Activated naive CD4-positive, alpha-beta T cell treated with anti-CD3 and anti-CD28 coated beads for 36 hours (primary cell): ENCODE measurements at regions not wholly inside any gene's neighbourhood (a gene's known extent, or its start where the extent isn't known, plus 50 kb on each side); places are given as distances from the start of the nearest gene placed in this dataset.
A peak's percentile ranks its signal among the peaks of the same experiment; 100 is the strongest.

Experiments
- CTCF ChIA-PET: fragments of 350-600 bp; sonication (Branson Sonifier 250); formaldehyde crosslinking; loops from one replicate; lab custom pipeline; 2021; ENCODE audit warnings: antibody characterized with exemption; lab: Charles Lee
- DNase-seq: peaks from one replicate; pipeline ENCODE4 v3.0.0-alpha.2; 2020
- H3K27ac Mint-ChIP-seq: one replicate; pipeline ENCODE4 v1.8.0; 2021; ENCODE audit warnings: mild to moderate bottlenecking, mixed read lengths
- H3K27me3 Mint-ChIP-seq: one replicate; pipeline ENCODE4 v1.8.0; 2021; ENCODE audit warnings: low read depth, mixed read lengths
- H3K36me3 Mint-ChIP-seq: one replicate; pipeline ENCODE4 v1.8.0; 2021; ENCODE audit warnings: low read depth, mixed read lengths
- H3K4me1 Mint-ChIP-seq: one replicate; pipeline ENCODE4 v1.8.0; 2021; ENCODE audit warnings: low read depth, mixed read lengths
- H3K4me3 Mint-ChIP-seq: one replicate; pipeline ENCODE4 v1.8.0; 2021; ENCODE audit warnings: mild to moderate bottlenecking, moderate library complexity, mixed read lengths
- H3K9me3 Mint-ChIP-seq: one replicate; pipeline ENCODE4 v1.8.0; 2021; ENCODE audit warnings: mixed read lengths
- intact Hi-C: fragments of 100-400 bp; cut with micrococcal nuclease; formaldehyde crosslinking; loops from one replicate; pipeline ENCODE4 v1.15.1; 2023

GRCh38 chrX:13899607-13900006 is 82.7 kb upstream of the GPM6B start:
- intact Hi-C loops = loop anchor here (5.0 kb wide), 2 partner anchors 147 to 242 kb away; no protein-coding TSS in a partner anchor
- H3K27me3 Mint-ChIP-seq = no peaks in the 10 kb centered on the region
- H3K9me3 Mint-ChIP-seq = no peaks in the 10 kb centered on the region
- peaks cover 2% of the 10 kb centered on the region for H3K4me1 Mint-ChIP-seq
- DNase-seq = no peak
- H3K4me3 Mint-ChIP-seq = no peak overlapping the region
- H3K27ac Mint-ChIP-seq = no peak overlapping the region
- CTCF ChIA-PET = no interaction called here
- H3K36me3 Mint-ChIP-seq = no peaks in the 10 kb centered on the region

DNA sequence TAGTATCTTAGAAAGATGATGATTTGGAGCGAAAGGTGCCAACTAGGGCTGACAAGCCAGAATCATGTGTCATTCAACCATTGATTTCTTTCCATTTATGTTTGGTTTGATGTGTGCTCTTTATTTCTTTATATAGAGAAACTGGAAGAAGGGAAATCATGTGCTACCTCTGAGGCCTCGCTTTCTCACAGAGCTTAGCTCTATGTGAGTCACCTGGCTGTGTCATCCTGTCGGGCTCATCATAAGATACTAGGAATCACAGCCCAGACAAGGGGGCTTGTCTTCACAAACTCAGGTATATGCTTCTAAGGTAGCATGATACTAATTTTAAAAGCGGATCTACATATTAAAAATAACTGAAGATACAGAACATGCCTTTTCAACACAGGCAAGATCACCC is 81.7 kb upstream of the GPM6B start:
- H3K36me3 Mint-ChIP-seq = no peaks in the 10 kb centered on the region
- H3K27ac Mint-ChIP-seq = no peak overlapping the region
- no peaks in the 10 kb centered on the region for H3K27me3 Mint-ChIP-seq
- H3K4me3 Mint-ChIP-seq = no peak overlapping the region
- intact Hi-C loops = loop anchor here (1.0 to 5.0 kb wide), 4 partner anchors 129 to 241 kb away; no protein-coding TSS in a partner anchor
- CTCF ChIA-PET = interaction anchor here (1.4 kb wide), 1 partner anchor 134 kb away, joined by 7 read pairs; no protein-coding TSS in a partner anchor
- DNase-seq = peak; percentile 21
- peaks cover 2% of the 10 kb centered on the region for H3K4me1 Mint-ChIP-seq
- H3K9me3 Mint-ChIP-seq = no peaks in the 10 kb centered on the region

DNA sequence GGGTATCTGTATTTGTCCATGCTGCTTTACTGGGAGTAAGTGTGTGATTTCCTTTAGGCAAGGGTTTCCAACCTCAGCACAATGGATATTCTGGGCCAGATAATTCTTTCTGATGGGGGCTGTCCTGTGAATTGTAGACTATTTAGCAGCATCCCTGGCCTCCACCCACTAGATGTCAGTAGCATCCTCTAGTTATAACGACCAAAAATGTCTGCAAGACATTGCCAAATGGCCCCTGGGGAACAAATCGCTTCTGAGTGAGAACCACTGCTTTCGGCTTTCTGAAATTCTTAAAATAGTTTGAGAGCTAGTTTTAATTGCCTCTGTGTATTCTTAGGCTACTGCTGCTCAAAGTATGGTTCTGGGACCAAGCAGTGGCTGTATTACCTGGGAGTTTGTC is 81.2 kb upstream of the GPM6B start:
- H3K36me3 Mint-ChIP-seq = no peaks in the 10 kb centered on the region
- H3K4me3 Mint-ChIP-seq = no peak overlapping the region
- CTCF ChIA-PET = interaction anchor here (1.4 kb wide), 1 partner anchor 134 kb away, joined by 7 read pairs; no protein-coding TSS in a partner anchor
- peaks cover 2% of the 10 kb centered on the region for H3K4me1 Mint-ChIP-seq
- H3K27me3 Mint-ChIP-seq = no peaks in the 10 kb centered on the region
- peak; percentile 15 for DNase-seq
- no peak overlapping the region for H3K27ac Mint-ChIP-seq
- no peaks in the 10 kb centered on the region for H3K9me3 Mint-ChIP-seq
- intact Hi-C loops = loop anchor here (1.0 to 5.0 kb wide), 4 partner anchors 129 to 241 kb away; no protein-coding TSS in a partner anchor

GRCh38 chrX:13897566-13897965 is 80.7 kb upstream of the GPM6B start:
- no peak overlapping the region for H3K27ac Mint-ChIP-seq
- no peaks in the 10 kb centered on the region for H3K9me3 Mint-ChIP-seq
- no peaks in the 10 kb centered on the region for H3K27me3 Mint-ChIP-seq
- CTCF ChIA-PET = interaction anchor here (0.6 to 1.4 kb wide), 2 partner anchors 135 to 597 kb away, joined by 3 to 7 read pairs; no protein-coding TSS in a partner anchor
- DNase-seq = no peak
- intact Hi-C loops = loop anchor here (5.0 kb wide), 2 partner anchors 145 to 240 kb away; no protein-coding TSS in a partner anchor
- H3K4me3 Mint-ChIP-seq = no peak overlapping the region
- no peaks in the 10 kb centered on the region for H3K36me3 Mint-ChIP-seq
- H3K4me1 Mint-ChIP-seq = peaks cover 2% of the 10 kb centered on the region

DNA sequence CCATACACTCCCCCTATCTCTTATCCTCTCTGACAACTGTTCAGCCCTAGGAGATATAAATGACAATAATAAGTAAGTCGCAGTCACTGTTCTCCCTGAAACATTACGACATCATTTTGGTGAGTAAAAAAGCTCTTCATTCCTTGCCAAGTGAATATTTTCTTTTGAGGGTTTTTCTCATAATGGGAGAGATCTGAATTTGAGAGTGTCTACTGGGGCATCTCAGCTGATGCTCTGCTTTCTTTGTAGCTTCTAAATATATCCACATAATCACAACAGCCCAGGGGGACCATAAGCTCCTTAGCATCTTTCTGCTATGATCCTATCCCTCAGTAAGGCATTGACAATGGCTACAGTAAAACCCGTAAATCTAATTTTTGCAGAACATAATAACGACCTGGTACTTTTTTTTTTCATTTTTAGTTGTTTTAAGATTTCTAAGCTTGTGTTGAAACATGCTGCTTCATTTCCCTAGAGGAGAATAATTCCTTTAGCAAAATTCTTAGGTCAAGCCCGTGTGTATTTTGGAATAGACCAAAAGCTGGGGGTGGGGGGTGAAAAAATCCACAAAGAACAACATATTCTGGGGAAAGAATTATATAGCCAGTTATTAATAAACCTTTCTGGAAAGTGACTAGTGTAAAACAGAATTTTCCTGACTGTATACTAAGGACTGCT is 78.1 kb upstream of the GPM6B start:
- Mint-ChIP-seq H3K36me3 (no peaks in the 10 kb centered on the region), H3K9me3 (no peaks in the 10 kb centered on the region), H3K27me3 (peaks cover 2% of the 10 kb centered on the region), H3K4me3 (no peak overlapping the region), H3K27ac (no peak overlapping the region), H3K4me1 (peaks cover 2% of the 10 kb centered on the region)
- CTCF ChIA-PET = no interaction called here
- intact Hi-C loops = loop anchor here (5.0 kb wide), 2 partner anchors 143 to 238 kb away; no protein-coding TSS in a partner anchor
- no peak for DNase-seq

DNA sequence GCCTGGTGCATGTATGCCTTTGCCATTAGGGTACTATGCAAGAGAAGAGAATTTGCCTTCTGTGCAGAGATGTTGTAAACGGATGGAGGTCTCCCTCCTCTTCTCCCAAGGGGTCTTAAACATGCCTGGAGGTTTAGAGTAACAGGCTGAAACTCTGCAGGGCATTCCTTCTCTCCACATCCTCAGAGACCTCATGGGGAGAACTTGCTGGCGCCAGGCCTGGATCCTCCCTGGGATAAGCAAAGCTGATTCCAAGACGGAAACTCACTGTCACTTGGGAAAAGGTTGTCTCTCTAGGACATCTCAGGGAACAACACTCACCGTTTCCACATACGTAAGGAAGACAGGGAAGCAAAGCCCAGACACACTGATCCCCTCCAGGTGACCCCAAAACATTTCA is 76.9 kb upstream of the GPM6B start:
- intact Hi-C loops = no loop called here
- CTCF ChIA-PET = no interaction called here
- H3K4me1 Mint-ChIP-seq = peaks cover 2% of the 10 kb centered on the region
- H3K27me3 Mint-ChIP-seq = peaks cover 2% of the 10 kb centered on the region
- no peak overlapping the region for H3K4me3 Mint-ChIP-seq
- no peaks in the 10 kb centered on the region for H3K9me3 Mint-ChIP-seq
- no peaks in the 10 kb centered on the region for H3K36me3 Mint-ChIP-seq
- DNase-seq = no peak
- no peak overlapping the region for H3K27ac Mint-ChIP-seq

DNA sequence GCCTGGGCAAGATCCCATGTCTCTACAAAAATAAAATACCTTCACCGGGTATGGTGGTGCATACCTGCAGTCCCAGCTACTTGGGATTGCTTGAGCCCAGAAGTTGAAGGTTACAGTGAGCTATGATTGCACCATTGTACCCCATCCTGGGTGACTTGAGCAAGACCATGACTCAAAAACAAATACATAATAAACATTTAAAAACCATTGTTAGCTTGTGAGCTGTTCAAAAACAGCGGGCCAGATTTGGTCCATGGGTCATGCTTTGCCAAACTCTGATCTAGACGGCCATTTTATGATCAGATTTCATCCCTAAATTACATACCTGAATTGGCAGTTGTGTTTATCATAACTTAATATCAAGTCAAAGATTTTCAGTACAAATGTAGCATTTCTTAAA is 76.0 kb upstream of the GPM6B start:
- intact Hi-C loops = no loop called here
- Mint-ChIP-seq H3K4me1 (no peaks in the 10 kb centered on the region), H3K27ac (no peak overlapping the region)

GRCh38 chrX:13891377-13892140 is 74.7 kb upstream of the GPM6B start:
- CTCF ChIA-PET = interaction anchor here (1.1 to 1.3 kb wide), 2 partner anchors 140 to 384 kb away, joined by 4 read pairs; no protein-coding TSS in a partner anchor
- intact Hi-C loops = no loop called here
- H3K36me3 Mint-ChIP-seq = no peaks in the 10 kb centered on the region
- no peaks in the 10 kb centered on the region for H3K9me3 Mint-ChIP-seq
- no peaks in the 10 kb centered on the region for H3K4me1 Mint-ChIP-seq
- peaks cover 2% of the 10 kb centered on the region for H3K27me3 Mint-ChIP-seq
- DNase-seq = no peak
- no peak overlapping the region for H3K27ac Mint-ChIP-seq
- no peak overlapping the region for H3K4me3 Mint-ChIP-seq

More for the DNA sequence above, 76.0 kb upstream of the GPM6B start:
- H3K36me3 Mint-ChIP-seq = no peaks in the 10 kb centered on the region
- H3K27me3 Mint-ChIP-seq = peaks cover 2% of the 10 kb centered on the region
- no peaks in the 10 kb centered on the region for H3K9me3 Mint-ChIP-seq
- CTCF ChIA-PET = interaction anchor here (1.1 kb wide), 1 partner anchor 138 kb away, joined by 4 read pairs; no protein-coding TSS in a partner anchor
- DNase-seq = no peak
- no peak overlapping the region for H3K4me3 Mint-ChIP-seq

DNA sequence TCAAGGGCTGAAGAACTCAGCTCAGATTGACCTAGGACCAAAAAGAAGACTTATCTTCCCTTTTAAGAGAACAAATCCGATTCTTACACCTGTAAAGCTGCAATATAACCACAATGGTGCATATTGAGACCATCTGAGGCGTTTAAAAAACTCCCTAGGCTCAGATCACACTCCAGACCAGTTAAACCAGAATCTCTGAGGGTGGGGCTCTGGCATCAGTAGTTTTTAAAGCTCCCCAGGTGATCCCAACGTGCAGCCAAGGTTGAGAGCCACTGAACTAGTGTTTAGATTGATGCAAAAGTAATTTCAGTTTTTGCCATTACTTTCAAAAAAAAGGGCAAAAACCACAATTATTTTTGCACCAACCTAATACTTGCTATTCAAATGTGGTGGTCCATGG is 73.9 kb upstream of the GPM6B start:
- no peak overlapping the region for H3K27ac Mint-ChIP-seq
- CTCF ChIA-PET = no interaction called here
- DNase-seq = no peak
- H3K9me3 Mint-ChIP-seq = no peaks in the 10 kb centered on the region
- H3K36me3 Mint-ChIP-seq = no peaks in the 10 kb centered on the region
- intact Hi-C loops = no loop called here
- H3K27me3 Mint-ChIP-seq = peaks cover 2% of the 10 kb centered on the region
- H3K4me1 Mint-ChIP-seq = no peaks in the 10 kb centered on the region
- H3K4me3 Mint-ChIP-seq = no peak overlapping the region

DNA sequence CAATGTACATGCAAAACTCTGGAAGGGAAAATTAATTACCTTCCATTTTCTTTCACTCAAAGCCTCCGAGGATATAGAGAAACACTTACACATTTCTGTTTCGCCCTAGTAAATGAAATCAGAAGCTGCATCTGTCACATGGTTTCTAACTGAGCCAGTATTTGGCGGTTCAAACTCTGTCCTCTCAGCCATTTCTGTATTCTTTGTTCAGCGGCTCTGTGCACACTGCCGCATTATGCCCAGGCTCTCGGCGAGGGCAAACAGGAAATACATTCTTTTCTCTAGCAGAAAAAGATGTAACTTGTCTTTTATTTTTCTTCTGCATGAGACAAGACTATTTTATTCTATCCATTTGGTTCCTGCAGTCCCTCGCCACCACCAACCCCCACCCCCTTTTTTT is 71.4 kb upstream of the GPM6B start:
- Mint-ChIP-seq H3K36me3 (no peaks in the 10 kb centered on the region), H3K27me3 (peaks cover 2% of the 10 kb centered on the region), H3K4me1 (no peaks in the 10 kb centered on the region), H3K4me3 (no peak overlapping the region), H3K9me3 (no peaks in the 10 kb centered on the region), H3K27ac (no peak overlapping the region)
- DNase-seq = no peak
- intact Hi-C loops = no loop called here
- CTCF ChIA-PET = no interaction called here

- intact Hi-C loops = no loop called here
- H3K4me3 Mint-ChIP-seq = no peak overlapping the region
- CTCF ChIA-PET = no interaction called here
- H3K4me1 Mint-ChIP-seq = no peaks in the 10 kb centered on the region
- no peak overlapping the region for H3K27ac Mint-ChIP-seq
- no peaks in the 10 kb centered on the region for H3K9me3 Mint-ChIP-seq
- H3K27me3 Mint-ChIP-seq = no peaks in the 10 kb centered on the region
- no peak for DNase-seq
- H3K36me3 Mint-ChIP-seq = no peaks in the 10 kb centered on the region
These were observed 68.7 kb upstream of the GPM6B start for GRCh38 chrX:13885591-13885990.

DNA sequence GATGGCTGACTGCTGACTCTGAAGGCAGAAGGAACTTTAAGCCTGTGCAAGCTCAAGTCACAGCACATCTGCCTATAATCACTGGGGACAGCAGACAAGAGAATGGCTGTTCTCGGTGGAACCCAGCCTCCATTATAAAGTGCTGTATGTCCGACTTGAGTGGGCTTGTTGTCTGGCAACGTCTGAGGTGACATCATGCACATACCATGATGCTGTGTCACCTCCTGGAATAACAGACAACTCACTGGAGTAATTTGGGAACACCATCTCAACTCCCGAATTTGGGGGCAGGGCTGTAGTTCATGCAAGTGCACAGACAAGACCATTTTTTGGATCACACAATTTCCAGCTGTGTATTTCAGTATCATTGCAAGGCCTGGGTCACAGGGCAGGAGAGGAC is 59.8 kb upstream of the GPM6B start:
- no peaks in the 10 kb centered on the region for H3K36me3 Mint-ChIP-seq
- no peak overlapping the region for H3K27ac Mint-ChIP-seq
- no peaks in the 10 kb centered on the region for H3K9me3 Mint-ChIP-seq
- CTCF ChIA-PET = no interaction called here
- H3K4me1 Mint-ChIP-seq = no peaks in the 10 kb centered on the region
- intact Hi-C loops = no loop called here
- DNase-seq = no peak
- H3K4me3 Mint-ChIP-seq = no peak overlapping the region
- H3K27me3 Mint-ChIP-seq = no peaks in the 10 kb centered on the region
